ENCODE measurements at regions not wholly inside any gene's neighbourhood (a gene's known extent, or its start where the extent isn't known, plus 50 kb on each side); places are given as distances from the start of the nearest gene placed in this dataset.

- H3F3A ChIP-seq (ENCODE audit: insufficient read depth, low read length, poor library complexity, severe bottlenecking), result no peaks in the 10 kb centered on the region
- no peaks in the 10 kb centered on the region for H3K9me3 ChIP-seq (ENCODE audit: low read length)
- H3K4me2 ChIP-seq (ENCODE audit: low read length), result no peak overlapping the region
- H3K4me3 ChIP-seq (ENCODE audit: low read length), result no peak overlapping the region
- TF ChIP-seq MXI1 (conservative IDR thresholded peaks at IDR 0.05; ENCODE audit: poor library complexity, severe bottlenecking), result no peak
- no peaks in the 10 kb centered on the region for H3K27me3 ChIP-seq (ENCODE audit: insufficient read depth, low read depth, low read length)
- H3K9ac ChIP-seq (ENCODE audit: low read length), result no peak overlapping the region
- H3K27ac ChIP-seq (ENCODE audit: low read length), result no peak overlapping the region
- H3K9me2 ChIP-seq (ENCODE audit: insufficient read depth, low read length), result no peaks in the 10 kb centered on the region
- H2AFZ ChIP-seq (ENCODE audit: low read depth, low read length), result no peak overlapping the region
- H3K36me3 ChIP-seq (ENCODE audit: insufficient read depth, low read length), result no peaks in the 10 kb centered on the region
- no peaks in the 10 kb centered on the region for H3K79me2 ChIP-seq (replicated peaks; ENCODE audit: insufficient read depth, low read length)
- H4K20me1 ChIP-seq (ENCODE audit: insufficient read depth), result no peaks in the 10 kb centered on the region
Observed at GRCh38 chr1:209015092-209015491, 568.4 kb upstream of the CAMK1G start.

- Histone ChIP-seq H3K9me2 (ENCODE audit: insufficient read depth, low read length) (no peaks in the 10 kb centered on the region), H4K20me1 (ENCODE audit: insufficient read depth) (no peaks in the 10 kb centered on the region), H3K79me2 (replicated peaks; ENCODE audit: insufficient read depth, low read length) (no peaks in the 10 kb centered on the region), H3K36me3 (ENCODE audit: insufficient read depth, low read length) (no peaks in the 10 kb centered on the region), H3K27me3 (ENCODE audit: insufficient read depth, low read depth, low read length) (no peaks in the 10 kb centered on the region), H3K9ac (ENCODE audit: low read length) (no peak overlapping the region), H3K4me3 (ENCODE audit: low read length) (no peak overlapping the region), H3K27ac (ENCODE audit: low read length) (no peak overlapping the region), H3F3A (ENCODE audit: insufficient read depth, low read length, poor library complexity, severe bottlenecking) (no peaks in the 10 kb centered on the region), H3K4me2 (ENCODE audit: low read length) (no peak overlapping the region), H2AFZ (ENCODE audit: low read depth, low read length) (no peak overlapping the region), H3K9me3 (ENCODE audit: low read length) (no peaks in the 10 kb centered on the region)
- TF ChIP-seq SMC3 (conservative IDR thresholded peaks at IDR 0.05; ENCODE audit: poor library complexity) (no peak), EP300 (conservative IDR thresholded peaks at IDR 0.05; ENCODE audit: poor library complexity, severe bottlenecking) (no peak), EZH2 (IDR thresholded peaks at IDR 0.05; ENCODE audit: borderline replicate concordance, insufficient read depth, low read length, poor library complexity, severe bottlenecking) (no peak)
Observed at GRCh38 chr1:209021622-209022021, 561.9 kb upstream of the CAMK1G start.

GRCh38 chr1:209023790-209024189, 559.7 kb upstream of the CAMK1G start:
- Histone ChIP-seq H2AFZ (ENCODE audit: low read depth, low read length) (no peak overlapping the region), H3K27me3 (ENCODE audit: insufficient read depth, low read depth, low read length) (no peaks in the 10 kb centered on the region), H3K27ac (ENCODE audit: low read length) (no peak overlapping the region), H3K36me3 (ENCODE audit: insufficient read depth, low read length) (no peaks in the 10 kb centered on the region), H3K79me2 (replicated peaks; ENCODE audit: insufficient read depth, low read length) (no peaks in the 10 kb centered on the region), H4K20me1 (ENCODE audit: insufficient read depth) (no peaks in the 10 kb centered on the region), H3K4me2 (ENCODE audit: low read length) (no peak overlapping the region), H3K9ac (ENCODE audit: low read length) (no peak overlapping the region), H3K9me3 (ENCODE audit: low read length) (no peaks in the 10 kb centered on the region), H3K4me3 (ENCODE audit: low read length) (no peak overlapping the region), H3K9me2 (ENCODE audit: insufficient read depth, low read length) (no peaks in the 10 kb centered on the region), H3F3A (ENCODE audit: insufficient read depth, low read length, poor library complexity, severe bottlenecking) (no peaks in the 10 kb centered on the region)
- TF ChIP-seq CTCF (IDR thresholded peaks at IDR 0.05; ENCODE audit: poor library complexity, severe bottlenecking) (no peak), EP300 (conservative IDR thresholded peaks at IDR 0.05; ENCODE audit: poor library complexity, severe bottlenecking) (no peak), EZH2 (IDR thresholded peaks at IDR 0.05; ENCODE audit: borderline replicate concordance, insufficient read depth, low read length, poor library complexity, severe bottlenecking) (no peak), MXI1 (conservative IDR thresholded peaks at IDR 0.05; ENCODE audit: poor library complexity, severe bottlenecking) (no peak), SMC3 (conservative IDR thresholded peaks at IDR 0.05; ENCODE audit: poor library complexity) (no peak), TAF1 (IDR thresholded peaks at IDR 0.05; ENCODE audit: low read depth) (no peak), REST (IDR thresholded peaks at IDR 0.05; ENCODE audit: borderline replicate concordance) (no peak), POLR2AphosphoS5 (IDR thresholded peaks at IDR 0.05) (no peak), RAD21 (conservative IDR thresholded peaks at IDR 0.05) (no peak)
